ENCODE measurements at regions not wholly inside any gene's neighbourhood (a gene's known extent, or its start where the extent isn't known, plus 50 kb on each side); places are given as distances from the start of the nearest gene placed in this dataset.

DNA sequence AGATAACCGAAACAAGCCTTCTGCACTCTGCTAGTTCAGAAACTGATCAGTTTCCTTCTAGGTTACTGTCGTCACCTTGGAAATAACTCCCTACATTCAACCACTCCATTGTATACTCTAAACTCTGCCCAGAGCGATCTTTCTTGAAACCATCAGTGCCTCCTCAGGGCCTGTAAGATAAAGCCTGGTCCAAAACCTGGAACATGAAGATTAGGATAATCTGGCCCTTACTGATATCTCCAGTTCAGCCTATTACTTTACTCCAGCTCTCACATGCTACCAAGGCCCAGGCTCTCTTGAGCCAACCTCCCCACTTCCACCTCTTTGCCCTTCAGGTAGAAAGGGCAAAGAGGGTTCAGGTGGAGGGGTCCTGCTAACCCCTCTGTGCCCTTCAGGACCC is 125.3 kb upstream of the RXFP2 start:
- no peak for FAIRE-seq

DNA sequence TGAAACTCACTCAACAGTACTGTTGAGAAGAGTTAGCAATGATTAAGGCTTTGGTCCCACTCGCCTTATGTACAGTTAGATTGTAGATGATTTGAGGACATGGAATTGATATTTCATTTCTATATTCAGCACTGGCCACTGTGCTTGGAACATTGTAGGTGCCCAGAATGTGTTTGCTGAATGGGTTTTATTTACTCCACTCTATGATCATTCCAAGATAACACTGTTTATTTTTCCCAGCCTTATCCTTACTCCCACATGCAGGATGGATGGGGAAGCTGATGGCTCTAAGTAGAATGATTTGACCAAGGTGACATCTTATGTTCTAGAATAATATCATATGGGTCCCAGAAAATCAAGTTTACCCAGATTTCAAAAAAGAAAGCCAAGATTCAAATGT is 124.6 kb upstream of the RXFP2 start:
- no peak for FAIRE-seq

DNA sequence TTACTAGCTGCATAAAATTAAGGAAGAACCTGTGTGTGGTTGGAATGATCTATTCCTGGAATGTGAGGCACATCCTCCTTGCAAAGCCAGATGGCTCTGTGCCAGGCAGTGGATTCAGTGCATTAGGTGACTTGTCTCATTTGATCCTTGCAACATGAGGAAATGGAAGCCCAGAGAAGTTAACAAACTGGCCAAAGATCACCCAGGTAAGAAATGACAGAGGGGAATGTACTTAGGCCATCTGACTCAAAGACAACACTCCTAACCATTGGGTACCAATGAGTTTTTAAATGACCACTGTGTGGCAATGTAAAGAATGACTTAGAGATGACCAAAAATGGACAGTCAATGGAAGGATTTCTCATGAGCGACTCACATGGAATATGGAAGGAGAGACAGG is 114.2 kb upstream of the RXFP2 start:
- no peak for FAIRE-seq

DNA sequence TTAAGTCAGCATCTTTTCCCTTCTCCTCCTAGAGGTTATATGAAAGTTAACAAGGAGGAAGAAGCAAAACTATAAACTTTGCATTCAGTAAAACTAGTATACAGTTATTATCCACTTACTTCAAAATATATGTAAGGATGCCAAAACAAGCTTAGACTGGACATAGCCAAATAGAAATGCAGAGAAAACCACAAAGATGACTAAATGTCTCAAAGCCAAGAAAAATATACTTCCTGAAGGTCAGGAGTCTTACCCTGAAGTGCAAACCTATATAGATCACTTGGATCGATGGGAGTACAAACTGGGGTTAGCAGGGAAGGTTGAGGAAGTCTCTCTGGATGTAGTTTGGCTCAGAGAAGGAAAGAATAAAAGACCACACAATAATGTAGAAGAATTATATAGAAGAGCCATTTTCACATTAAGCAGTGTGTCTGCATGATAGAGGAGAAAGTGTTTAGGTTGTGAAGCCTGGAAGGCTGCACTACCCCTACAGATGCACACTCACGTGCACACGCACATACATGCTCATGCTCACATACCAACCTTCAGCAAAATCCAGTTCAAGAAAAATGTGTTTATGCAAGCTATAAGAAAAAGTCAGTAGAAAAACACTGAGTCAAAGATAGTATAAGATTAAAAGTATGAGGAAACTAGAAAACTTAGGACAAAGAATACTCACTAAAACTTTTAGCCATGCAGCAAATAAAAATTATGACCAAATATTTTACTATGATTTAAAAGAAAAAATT is 112.1 kb upstream of the RXFP2 start:
- FAIRE-seq, result no peak

DNA sequence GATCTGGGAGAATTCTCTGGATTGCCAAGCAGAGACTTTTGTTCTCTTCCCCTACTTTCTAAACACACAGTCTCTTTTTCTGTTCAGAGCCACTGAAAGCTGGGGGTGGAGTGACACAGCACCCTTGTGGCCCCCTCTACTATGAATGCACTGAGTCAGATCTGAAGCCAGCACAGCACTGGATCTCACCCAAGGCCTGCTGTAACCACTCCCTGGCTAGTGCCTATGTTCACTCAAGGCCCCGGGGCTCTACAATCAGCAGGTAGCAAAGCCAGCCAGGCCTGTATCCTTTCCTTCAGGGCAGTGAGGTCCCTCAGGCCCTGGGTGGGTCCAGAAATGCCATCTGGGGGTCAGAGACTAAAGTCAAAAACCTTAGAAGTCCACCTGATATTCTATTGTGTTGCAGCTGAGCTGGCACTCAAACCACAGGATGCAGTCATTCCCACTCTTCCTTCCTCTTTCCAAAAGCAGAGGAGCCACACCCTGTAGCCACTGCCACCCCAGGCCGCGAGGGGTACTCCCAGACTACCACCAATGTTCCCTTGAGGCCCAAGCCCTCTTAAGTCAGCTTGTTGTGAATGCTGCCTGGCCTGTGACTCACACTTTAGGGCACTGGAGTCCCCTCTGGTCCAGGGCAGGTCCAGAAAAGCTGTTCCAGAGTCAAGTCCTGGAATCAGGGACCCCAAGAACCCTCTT is 110.1 kb upstream of the RXFP2 start:
- FAIRE-seq, result no peak

DNA sequence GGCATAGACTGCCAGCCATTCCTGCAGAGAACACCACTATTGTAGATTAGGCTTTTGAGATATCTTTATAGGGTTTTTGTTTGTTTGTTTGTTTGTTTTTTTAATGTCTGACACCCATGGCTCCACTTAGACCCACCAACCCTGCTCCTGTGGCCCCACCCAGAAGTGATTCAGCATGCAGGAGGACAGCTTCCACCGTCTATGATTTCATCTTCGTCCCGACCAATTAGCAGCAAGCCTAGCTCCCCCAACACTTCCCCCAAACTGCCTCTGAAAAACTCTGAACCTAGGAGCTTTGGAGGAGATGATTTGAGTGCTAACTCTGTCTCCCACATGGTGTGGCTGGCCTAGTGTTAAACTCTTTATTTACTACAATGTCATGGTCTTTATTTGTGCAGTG is 108.3 kb upstream of the RXFP2 start:
- FAIRE-seq, result no peak

DNA sequence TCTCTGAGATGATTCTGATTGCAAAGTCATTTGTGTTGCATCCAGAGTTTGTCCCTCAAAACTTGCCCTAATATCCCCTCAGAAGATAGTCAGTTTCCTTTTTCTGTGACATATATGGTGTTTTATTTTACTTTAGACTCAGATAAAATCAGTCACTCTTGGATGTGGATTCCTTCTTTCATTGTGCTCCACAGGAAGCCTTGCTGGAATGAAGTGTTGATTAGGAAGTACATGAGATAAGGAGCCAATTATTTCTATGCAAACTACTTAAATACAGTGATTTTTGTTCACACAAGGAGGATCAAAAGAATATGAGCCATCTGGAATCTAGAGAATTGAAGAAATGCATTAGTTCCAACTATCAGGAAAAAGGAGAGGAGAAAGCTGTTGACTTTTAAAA is 107.6 kb upstream of the RXFP2 start:
- no peak for FAIRE-seq

DNA sequence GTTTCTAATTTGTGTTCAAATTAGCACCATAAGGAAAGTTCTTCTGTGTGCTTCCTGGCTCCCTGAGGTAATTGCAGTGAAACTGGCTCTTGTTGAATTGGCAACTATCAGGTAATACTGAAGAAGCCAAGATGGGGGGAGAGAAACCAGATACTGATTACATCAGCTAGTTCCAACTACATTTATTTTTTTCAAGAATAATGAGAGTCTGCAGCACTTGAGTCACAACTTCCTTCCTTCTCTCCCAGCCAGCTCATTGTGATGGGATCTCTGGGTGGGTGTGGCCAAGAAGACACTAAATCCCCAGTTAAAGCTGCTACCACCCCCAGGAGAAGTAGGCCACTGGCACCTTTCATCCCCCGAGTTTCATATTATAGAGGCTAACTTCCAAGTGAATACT is 100.7 kb upstream of the RXFP2 start:
- no peak for FAIRE-seq

DNA sequence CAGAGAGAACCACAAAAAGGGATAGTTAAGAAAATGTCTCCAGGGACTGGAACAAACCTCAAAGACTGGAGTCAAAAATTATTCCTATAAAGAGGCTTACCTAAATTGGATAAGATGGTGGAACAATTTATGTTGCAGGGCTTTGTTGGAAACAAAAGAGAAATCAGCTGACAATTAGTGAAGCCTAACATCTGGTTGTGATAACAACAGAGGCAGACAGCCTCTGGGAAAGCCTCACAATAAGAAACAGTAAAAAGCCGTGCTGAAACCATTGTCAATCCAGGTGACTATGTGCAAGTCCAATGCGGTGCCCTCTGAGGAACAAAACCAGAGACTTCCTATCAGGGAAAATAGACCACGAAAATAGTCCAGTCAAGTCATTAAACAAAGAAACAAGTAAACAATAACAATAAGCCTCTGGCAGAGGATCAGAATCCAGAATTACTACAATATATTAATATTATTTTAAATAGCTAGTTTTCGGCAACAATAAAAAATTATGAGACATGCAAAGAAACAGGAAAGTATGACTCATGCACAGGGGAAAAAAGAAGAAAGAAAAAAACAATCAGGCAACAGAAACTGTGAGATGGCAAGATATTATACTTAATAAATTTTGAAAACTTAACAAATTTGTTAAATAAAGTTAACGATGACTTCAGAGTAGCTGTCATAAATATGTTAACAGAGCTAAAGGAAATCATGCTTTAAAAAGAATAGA is 99.7 kb upstream of the RXFP2 start:
- FAIRE-seq, result no peak

DNA sequence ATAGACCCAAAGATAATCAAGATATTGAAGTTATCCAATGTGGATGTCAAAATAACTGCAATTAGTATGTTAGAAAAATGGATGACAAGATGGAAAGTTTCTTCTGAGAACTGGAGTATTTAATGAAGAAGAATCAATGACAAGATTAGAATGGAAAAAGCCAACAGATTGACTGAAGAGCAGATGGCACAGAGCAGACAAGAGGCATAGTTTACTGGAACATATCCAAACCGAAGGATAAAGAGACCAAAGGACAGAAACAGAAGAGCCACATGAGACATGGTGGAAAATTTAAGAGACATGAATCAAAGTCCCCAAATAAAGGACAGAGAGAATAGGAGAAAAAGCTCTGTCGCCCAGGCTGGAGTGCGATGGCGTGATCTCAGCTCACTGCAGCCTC is 89.6 kb upstream of the RXFP2 start:
- FAIRE-seq, result no peak

DNA sequence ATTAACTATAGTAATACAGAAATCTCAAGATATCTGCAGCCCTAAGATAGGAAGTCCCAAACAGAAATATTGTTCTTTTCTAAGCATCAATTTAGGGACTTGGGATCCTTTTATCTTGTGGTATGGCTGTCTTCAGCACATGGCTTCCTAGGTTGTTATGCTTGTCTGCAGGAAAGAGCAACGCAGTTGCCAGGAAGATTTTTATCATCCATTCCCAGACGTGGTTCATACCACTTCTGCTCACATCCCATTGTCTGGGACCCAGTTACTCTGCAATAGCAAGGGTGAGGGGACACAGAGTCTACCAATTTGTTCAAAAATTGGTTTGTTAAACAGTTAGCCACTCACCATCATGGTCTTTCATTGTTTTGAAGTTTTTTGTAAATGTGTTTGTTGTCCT is 85.6 kb upstream of the RXFP2 start:
- FAIRE-seq, result no peak

DNA sequence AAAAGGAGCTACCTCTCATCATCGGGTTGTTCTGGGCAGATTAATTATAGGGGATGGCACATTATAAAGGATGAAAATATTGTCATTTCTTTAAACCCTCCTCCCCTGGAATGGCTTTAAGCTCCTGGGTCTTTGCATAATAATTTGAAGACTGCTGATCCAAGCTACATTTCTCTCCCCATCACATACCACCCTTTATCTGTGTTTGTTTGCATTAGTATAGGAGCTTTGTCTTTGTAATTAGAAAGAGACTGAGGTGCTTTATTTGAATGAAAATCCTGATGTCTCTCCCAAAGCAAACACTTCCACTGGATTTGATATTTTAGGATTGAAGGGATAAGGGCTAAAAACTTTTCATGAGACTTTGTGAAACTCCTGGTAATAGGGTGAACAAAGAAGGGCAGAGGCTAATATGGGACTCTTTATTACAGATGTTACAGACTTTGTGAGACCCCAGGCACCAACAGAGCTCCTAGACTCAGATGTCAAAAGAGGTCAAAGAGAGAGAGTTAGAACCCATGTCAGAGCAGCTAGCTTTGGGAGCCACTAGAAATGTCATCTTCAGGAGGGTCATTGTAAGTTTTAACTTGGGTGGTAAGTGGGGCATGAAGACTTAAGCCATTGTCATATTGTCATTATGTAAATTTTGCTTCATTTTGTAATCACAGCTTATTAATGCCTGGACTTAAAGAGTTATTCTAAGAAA is 75.3 kb upstream of the RXFP2 start:
- no peak for FAIRE-seq

DNA sequence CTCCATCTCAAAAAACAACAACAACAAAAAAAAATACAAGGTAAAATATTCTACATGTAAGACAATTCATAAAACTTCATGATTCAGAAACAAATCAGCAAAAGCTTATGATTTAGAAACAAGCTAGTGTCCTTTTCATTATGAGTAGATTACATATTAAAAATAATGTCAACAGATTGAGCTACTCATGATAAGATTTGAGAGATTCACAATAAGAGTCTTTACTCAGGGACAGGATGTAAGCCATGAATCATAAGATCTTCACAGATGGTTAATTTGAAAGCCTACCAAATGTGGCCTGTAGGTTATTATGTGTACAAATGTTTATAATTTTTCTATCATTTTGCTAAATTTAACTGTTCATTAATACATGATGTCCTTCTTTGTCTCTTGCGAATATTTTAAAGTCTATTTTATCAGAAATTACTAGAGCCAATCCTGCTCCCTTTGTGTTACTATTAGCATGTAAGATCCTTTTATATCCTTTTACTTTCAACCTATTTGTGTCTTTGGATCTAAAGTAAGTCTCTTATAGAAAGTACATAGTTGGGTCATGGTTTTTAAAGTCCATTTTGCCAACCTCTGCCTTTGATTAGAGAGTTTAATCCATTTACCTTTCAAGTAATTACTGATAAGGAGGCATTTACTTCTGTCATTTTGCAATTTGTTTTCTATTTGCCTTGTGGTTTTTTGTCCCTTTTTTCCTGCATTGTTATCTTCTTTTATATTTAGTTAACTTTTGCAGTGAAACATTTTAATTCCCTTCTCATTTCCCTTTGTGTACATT is 68.3 kb upstream of the RXFP2 start:
- FAIRE-seq, result no peak

DNA sequence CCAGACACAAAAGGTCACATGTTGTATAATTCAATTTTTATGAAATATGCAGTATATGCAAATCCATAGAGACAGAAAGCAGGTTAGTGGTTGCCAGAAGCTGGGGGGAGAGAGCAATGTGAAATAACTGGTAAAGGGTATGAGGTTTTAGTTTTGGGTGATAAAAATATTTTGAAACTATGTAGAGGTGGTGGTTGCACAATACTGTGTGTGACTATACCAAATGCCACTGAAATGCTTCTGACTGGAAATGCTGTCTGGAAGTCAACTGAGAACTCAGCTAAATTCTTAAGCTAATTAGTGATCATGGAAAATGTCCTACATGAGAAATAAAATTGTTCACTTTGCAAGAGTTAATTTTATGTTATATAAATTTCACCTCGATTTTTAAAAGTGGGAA is 65.3 kb upstream of the RXFP2 start:
- FAIRE-seq, result no peak

DNA sequence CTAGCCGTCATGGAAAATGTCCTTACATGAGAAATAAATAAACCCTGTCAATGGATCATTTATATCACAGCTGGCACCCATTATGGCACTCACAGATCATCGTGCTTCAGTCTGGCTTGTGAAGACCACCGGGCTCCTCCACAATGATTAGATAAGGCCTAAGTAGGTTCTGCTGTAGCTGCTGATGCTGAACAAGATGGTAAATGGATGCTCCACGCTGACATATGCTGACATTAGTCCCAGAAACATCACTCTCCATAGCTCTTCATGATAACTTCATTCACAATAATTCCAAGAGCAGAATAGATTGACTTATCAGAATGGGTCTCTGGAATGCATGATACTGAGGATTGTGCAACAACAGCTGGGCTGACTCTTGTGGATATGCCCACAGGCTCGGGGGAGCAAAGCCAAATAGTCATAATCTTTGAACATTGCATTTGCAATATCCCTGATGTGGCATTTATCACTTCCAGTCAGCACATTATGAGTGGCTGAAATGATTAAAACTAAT is 63.8 kb upstream of the RXFP2 start:
- no peak for FAIRE-seq

DNA sequence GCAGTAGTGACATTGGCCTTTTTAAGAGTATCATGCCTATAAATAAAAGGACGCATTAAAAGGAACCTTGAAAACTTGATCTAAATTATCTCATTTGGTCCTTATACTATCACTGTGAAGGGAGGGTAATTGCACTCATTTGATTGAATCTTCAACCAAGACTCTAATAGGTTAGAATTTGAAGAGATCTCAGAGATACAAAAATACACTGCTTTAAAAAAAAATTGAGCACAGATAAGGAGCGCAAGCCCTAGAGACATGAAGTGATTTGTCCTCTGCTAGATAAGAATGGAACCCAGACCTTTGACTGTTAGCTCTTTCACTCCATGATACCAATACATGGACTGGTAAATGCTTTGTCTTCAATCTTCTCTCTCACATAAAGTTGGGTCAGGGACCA is 58.2 kb upstream of the RXFP2 start:
- no peak for FAIRE-seq

DNA sequence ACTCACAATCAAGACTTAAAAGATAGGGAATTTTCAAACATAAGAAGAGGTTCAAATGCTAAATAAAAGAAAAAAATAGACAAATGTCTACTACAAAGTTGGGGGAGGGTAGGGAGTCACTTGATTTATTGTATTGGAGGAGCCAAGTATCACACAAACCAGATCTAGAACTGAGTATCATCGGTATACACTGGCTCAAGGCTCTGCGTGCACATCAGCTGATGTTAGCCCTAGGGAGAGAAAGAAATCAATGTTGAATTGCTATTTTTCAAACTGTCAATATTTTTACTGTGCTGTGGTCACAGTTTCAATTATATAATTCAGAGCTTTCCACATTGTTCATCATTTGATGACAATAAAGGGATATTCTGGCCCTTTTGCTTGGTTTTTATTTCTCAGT is 54.9 kb upstream of the RXFP2 start:
- no peak for FAIRE-seq

DNA sequence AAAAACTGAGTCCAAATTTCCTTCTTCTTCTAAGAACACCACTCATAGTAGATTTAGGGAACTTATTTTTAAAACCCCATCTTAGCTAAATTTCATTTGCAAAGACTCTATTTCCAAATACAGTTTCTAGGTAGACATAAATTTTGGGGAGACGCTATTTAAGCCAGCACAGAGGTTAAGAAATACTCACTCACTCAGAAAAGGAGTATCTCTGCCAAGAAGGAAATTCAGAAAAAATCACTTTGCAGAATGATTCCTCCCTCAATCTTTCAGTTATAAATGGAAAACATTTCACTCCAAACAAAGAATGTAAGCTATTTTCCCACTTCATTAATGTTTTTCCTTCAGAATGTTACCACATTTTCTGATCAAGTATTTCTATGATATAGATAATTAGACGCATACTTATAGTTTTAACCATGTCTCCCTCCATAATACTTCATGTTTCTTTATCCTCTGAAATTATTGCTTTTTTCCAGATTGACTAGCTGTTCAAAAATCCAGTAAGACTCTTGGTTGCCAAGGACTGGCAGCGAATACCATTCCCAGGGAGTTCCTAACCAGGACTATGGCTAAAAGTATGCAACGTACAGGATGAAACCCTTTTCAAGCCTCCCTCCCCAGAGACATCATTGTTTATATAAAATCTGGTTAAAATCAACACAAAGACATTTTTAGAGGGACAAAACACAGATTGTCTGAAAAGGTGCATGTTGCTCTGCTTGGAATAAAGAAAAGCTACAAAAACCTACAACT is 52.5 kb upstream of the RXFP2 start:
- no peak for FAIRE-seq

All from TTC549 (cell line).